MM.1S (cell line): ENCODE measurements at regions not wholly inside any gene's neighbourhood (a gene's known extent, or its start where the extent isn't known, plus 50 kb on each side); places are given as distances from the start of the nearest gene placed in this dataset.

ENCODE experiments used
- CTCF ChIP-seq: fragments of 300-600 bp; sonication (generic); IDR thresholded peaks from 2 replicates; pipeline ENCODE4 v1.5.1; 2016; ENCODE audit warnings: antibody characterized with exemption, low read length, mixed read lengths
- EZH2 ChIP-seq: fragments of 300-600 bp; sonication (generic); optimal IDR thresholded peaks from 2 replicates; pipeline ENCODE3; 2017; ENCODE audit warnings: low read depth, mild to moderate bottlenecking, antibody characterized with exemption, low read length, mixed read lengths
- EZH2phosphoT487 ChIP-seq: fragments of 300-600 bp; sonication (generic); IDR thresholded peaks from 2 replicates; pipeline ENCODE4 v1.6.1; 2018; ENCODE audit warnings: antibody characterized with exemption, low read length

GRCh38 chr5:133760532-133760931 is 148.2 kb upstream of the FSTL4 start:
- TF ChIP-seq EZH2 (no peak), CTCF (no peak), EZH2phosphoT487 (no peak)
